ELR (cell line): ENCODE measurements at regions not wholly inside any gene's neighbourhood (a gene's known extent, or its start where the extent isn't known, plus 50 kb on each side); places are given as distances from the start of the nearest gene placed in this dataset.

Source experiments
- DNase-seq: peaks from one replicate; pipeline ENCODE4 v3.0.0-alpha.2; 2015; ENCODE audit warnings: low read depth

DNA sequence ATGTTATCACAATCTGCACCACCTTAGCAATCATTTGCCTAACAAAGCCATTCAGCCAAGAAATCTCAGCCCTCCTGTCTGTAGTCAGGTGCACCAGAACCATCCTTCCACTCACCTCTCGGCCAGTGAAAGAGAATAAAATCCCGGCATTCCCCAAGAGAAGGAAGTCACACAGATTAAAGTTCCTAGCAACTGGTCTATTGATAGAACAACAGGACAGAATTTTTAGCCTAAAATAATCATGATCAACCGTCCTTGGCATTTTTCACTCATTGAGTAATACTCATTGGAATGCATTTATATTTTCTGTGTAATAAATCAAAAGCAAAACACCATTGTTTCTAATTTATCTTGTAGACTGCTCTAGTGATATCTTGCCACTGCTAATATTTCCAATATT, 85.7 kb upstream of the CDH4 start:
- peak; percentile 76 for DNase-seq

DNA sequence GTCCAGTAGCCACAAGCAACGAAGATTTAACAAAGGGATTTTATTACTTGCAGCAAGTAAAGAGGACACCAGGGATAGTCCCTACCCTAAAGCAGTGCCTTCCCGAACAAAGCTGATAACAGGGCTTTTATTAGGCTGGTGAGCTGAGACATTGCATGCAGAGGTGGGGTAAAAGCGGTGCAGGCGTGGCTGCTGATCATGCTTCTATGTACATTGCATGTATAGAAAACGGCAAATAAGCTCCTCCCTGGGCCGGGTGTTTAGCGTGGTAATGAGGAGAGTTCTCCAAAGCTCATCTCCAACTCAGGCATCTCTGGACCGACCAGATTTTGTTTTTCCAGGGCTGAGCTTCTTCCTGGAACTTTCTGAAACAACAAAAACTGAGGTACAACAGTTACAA, 83.5 kb upstream of the CDH4 start:
- DNase-seq, result no peak

DNA sequence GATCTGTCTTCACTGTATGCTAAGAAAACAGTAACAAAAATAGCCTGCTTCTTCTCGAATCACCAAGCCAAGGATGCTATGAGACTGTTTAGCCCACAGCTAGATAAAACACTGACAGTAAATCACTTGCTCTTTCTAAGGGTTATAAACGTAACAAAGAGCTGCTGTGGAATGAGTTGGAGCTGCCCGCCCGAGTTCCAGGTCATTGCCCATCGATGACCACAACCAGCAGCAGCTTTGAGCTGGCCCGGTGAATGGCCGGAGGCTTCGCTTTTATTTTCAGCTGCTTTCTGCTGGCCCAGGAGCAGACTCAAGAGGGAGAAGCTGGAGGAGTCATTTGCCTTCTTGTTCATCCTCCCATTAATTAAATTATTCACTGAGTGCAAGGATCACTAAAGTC, 82.2 kb upstream of the CDH4 start:
- DNase-seq, result no peak

DNA sequence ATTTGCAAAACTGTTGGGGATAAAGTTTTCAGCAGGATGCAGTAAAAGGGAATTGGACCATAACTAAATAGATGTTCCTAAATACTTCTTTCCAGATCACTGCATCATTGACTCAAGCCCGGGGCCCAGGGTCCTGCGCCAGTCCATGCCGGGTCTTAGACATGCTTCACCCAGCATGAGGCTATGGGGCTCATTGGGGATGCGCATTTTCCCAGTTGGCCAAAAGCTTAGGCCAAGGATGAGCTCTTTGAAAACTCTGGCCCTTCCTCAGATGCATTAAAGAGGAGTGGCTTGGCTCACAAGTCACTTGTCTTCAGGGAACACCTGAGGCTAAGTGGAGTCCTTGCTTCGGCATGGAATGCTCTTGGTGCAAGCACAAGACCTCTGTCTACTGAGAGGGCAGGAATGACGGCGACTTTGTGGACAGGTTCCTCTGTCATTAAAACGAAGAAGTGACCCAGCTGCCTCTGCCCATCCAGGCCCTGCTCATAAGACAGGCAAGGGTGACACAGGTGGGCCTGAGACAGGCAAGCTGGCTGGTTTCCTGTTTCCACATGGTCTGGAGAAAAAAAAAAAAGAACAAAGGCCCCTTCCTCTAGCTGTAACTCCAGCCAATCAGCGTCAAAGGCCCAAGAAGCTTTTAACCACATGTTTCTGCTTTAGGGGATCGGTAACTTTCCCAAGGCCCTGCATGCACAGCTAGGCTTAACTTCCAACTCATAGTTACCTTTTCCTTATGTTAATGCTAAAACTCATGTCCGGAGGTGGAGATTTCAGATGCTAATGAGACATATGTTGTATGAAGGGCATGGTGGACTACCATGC, 81.4 kb upstream of the CDH4 start:
- no peak for DNase-seq

DNA sequence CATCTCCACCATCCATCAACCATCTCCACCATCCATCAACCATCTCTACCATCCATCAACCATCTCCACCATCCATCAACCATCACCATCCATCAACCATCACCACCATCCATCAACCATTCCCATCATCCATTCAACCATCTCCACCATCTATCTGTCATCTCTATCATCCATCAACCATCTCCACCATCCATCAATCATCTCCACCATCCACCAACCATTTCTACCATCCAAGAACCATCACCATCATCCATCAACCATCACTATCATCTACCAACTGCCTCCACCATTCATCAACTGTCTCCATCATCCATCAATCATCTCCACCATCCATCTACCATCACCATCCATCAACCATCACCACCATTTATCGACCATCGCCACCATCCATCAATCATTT, 78.8 kb upstream of the CDH4 start:
- DNase-seq, result no peak

DNA sequence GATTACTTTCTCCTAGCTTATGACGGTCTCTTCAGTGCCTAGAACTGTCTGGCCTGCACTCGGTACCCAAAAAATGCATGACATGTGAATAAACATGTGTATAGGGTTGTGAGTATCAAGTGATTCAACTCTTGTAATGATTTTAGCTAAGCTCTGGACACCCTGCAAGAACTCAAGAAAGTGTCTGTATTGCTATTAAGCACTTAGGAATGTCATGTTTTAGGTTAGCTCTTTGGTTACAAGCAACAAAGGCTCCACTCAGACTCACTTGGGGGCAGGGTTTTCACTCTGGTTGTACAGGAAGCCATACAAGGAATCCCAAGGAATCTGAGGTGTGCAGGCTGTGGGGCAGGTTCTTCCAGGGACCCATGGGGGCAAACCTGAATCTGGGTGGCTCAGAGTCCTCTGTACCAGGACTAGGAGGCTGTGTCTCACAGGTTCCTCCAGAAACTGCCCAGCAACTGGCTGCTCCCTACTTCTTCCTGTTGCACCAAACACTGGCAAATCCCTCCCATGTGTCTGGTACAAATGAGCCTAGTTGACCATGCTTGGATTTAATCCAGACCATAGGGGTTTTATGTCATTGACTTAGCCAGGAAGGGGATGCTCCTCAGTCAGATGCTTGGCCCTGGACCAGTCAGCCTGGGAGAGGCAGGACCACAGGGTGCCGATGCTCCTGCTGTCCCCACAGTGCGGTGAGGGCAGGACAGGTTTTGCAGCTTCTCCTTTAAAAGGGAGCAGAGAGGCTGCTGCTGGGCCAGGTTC, 77.9 kb upstream of the CDH4 start:
- peak; percentile 44 for DNase-seq

DNA sequence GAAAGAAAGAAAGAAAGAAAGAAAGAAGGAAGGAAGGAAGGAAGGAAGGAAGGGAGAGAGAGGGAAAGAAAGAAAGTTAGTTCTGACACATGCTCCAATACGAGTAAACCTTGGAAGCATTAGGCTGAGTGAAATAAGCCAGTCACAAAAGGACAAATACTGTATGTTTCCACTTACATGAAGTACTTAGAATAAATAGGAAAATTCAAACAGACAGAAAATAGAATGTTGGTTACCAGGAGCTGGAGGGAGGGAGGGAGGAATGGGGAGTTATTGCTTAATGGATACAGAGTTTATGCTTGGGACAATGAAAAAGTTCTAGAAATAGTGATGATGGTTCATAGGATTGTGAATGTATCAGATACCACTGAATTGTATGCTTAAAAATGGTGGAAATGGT, 75.2 kb upstream of the CDH4 start:
- DNase-seq, result no peak

DNA sequence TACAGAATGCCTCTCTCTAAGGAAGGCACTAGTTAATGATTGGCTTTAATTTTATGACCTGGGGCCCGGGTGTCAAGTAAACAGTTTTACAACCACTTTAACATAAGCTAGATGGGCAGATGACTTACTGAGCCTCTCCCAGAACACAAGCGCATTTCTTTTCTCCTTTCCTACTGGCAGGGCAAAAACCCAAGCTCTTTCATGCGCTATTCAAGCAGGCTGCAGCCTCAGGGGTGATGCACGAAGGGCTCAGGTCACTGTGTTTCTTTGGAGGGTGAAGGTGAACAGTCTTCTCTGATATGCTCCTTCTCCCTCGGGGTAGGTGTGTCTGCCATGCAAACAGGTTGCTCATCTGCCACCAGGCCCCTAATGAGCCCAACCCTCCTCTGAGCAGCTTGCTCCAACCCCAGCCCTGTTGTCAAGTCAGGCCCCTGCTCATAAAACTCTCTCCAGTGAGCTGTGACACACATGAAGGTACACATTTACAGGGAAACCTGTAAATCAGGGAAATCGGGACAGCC, 73.5 kb upstream of the CDH4 start:
- DNase-seq, result no peak

DNA sequence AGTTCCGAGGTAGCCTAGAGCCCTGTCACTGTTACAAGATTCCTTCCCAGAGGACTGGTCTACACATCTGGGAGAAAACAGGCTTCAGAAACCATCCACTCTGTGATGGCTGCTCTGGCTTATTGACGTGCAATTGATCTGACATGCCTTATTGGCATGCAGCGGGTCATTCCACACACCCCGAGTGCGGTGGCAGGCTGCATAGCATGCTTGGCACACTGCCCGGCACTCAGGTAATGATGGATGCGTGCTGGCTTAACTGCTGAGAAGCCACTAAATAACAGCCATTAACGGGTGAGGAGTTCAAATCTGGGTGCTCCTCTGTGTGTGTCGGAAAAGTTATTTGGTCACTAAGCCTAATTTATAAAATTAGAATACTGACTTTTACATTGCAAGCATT, 67.9 kb upstream of the CDH4 start:
- no peak for DNase-seq

DNA sequence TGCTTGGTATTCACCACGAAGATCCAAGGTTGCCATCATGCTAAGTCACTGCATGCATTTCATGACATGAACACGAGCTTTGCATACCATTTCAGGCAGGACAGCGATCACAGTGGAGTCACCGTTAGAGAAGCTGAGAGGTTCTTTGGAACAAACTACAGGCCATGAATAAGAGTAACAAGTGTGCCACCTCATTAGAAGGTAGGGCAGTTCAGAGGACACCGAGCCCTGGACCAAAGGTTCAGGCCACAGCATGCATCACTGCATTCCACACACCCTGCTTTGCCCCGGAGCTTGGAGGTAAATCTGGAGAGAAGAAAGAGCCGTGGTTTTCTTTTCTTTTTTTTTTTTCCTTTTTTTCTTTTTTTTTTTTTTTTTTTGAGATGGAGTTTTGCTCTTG, 66.9 kb upstream of the CDH4 start:
- peak; percentile 46 for DNase-seq

DNA sequence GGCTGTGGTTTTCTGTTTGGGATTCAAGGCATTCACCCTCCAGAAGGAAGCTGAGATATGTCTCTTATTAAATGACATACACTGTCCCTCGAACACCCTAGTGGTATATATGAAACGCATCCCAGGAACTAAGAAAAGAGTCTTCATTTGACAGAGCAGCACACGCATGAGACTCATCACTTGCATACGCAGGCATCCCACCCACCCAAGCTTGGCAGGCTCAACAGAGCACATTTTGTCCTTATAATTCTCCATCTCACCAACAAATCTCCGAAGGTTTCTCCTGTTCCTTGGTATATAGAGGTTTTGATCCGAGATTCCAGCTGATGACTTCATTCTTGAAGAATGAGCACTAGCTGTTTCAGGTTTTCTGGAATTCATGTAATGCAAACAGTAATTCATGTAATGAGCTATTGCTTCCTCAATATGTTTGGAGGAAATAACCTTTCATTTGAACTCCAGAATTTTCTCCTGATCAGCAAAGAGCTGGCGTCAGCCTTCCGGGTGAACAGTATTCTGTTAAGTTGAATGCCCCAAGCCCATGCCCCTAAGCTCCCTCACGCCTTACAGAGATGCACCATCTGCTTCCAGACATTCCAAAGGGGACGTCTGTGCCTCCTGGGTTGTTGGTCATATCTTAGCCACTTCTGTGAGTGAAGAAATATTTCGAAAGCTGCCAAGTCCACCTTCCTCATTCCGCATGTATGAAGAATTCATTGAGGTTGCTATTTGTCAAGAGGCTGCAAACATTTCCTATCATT, 66.0 kb upstream of the CDH4 start:
- DNase-seq, result peak; percentile 99

DNA sequence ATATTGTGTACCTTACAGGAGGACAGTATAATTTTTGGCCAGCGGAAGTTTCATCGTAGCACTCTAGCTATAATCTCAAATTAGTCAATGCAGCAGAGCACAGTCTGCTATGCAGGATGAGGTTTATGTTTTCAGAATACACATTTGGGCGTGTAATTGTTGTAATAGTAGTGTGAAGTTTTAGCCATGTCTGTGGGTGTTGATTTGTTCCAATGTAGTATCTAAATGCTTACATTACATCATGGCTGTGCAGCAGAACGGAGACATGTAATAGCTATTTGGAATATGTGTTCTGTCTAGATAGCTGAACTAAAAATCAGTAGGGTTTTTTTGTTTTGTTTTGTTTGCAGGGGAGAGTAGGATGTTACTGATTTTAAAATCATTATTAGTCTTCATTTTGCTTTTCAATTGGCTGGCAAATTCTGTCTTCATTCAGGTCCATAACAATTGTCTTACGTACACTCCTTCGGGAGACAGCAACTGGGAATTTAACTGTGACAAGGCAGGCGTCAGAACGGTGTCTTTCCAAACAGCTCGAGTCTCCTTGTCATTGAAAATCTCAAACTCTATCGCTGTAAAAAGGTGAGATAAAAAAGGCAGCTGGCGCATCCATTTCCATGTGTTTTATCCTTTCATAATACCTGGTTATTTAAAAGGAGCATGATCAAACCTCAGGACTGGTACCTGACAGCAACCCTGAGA, 65.1 kb upstream of the CDH4 start:
- DNase-seq, result peak; percentile 26

DNA sequence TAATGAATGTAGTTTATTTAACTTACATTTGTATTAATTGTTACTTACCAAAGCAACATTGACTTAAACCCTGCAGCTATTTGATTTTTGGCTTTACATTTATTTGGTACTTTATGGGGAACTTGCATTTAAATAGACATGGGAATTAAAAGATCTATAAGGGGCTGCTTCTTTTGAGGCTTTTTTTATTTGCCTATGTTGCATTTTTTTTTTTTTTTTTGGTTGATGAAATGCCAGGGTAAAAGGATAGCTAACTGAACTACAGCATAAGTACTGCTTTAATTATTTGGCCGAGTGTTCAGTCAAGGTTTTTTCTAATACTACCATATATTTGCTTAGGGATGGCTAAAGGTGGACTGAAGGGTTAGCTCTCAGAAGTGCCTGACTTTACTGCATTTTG, 62.5 kb upstream of the CDH4 start:
- no peak for DNase-seq

DNA sequence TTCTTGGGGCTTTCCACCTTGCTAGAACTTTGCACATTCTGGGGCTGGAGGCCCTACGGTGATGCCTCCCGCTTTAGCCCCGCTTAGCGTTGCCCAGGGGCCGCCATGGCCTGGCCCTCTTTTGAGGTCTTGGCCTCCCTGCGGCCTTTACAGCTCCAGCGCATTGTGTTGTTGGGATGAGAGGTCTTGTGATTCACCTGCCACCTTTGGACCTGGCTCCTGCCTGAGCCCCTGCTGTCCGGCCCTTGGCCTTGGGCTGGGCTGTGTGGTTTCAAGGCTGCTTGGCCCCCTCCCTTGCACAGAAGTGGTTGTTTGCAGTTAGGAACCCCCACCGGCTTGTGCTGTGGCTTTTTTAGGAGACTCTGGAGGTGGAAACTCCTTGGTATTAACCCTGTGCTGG, 61.0 kb upstream of the CDH4 start:
- DNase-seq, result no peak

DNA sequence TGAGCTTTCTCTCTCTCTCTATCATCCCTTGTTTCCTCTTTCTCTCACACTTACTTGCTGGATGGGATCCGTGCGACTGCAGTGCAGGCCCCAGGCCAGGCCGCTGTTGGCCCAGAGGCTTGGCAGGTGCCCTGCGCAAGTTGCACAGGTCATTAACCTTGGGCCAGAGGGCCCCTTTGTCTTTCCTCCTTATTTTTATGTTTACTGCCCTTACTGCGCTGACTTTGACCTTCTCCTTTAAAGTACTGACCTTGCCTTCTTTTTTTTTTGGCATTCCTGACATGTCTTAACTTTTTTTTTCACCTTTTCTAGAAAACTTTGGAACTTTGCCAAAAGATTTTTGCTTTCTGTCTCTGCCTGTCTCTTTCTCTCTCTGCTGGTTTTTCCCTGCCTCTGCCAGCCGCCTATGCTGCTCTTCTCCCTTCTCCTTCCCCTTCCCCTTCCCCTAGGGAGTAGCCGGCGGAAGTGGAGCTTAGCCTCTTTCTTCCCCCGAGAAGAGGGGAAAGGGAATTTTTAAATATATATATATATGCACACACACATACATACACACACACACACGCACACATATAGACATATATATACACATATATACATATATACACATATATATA, 59.6 kb upstream of the CDH4 start:
- no peak for DNase-seq

DNA sequence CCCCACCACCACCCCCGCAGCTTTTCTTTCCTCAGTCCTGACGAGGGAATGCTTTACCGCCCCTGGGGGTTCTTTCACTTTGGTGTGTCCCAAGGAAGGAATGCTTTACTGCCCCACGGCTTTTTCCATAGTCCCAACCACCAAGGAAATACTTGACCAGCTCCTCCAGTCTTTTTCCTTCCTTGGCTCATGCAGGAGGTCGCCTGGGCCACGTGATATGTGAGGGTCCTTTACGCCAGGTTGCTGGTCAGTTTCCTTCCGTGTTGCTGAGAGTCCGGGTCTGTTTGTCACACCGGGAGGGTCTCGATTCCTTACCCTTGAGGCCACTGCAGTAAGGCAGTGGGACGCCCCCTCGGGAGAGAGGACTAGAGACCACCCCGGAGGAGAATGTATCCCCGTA, 58.9 kb upstream of the CDH4 start:
- no peak for DNase-seq
